Stimulated activated CD4-positive, alpha-beta T cell treated with anti-CD3 and anti-CD28 coated beads, Interleukin-2, amount 100 ng/mL, for 48 hours (primary cell): ENCODE measurements at regions not wholly inside any gene's neighbourhood (a gene's known extent, or its start where the extent isn't known, plus 50 kb on each side); places are given as distances from the start of the nearest gene placed in this dataset.

Experiments used
- DNase-seq, 2 donors: peaks; one replicate each; pipeline ENCODE4 v3.0.0-alpha.2; 2020

GRCh38 chr1:87636198-87636892 lies 307.7 kb downstream of the LMO4 start:
- DNase-seq, result no peak

- no peak for DNase-seq
Measured at GRCh38 chr1:87638636-87639035, 310.0 kb downstream of the LMO4 start.

GRCh38 chr1:87641996-87642395 lies 313.3 kb downstream of the LMO4 start:
- no peak for DNase-seq

- no peak for DNase-seq
Measured at GRCh38 chr1:87642581-87643221, 314.0 kb downstream of the LMO4 start.

GRCh38 chr1:87644033-87644578 lies 315.4 kb downstream of the LMO4 start:
- no peak for DNase-seq

GRCh38 chr1:87644579-87645190 lies 316.0 kb downstream of the LMO4 start:
- no peak for DNase-seq

DNA sequence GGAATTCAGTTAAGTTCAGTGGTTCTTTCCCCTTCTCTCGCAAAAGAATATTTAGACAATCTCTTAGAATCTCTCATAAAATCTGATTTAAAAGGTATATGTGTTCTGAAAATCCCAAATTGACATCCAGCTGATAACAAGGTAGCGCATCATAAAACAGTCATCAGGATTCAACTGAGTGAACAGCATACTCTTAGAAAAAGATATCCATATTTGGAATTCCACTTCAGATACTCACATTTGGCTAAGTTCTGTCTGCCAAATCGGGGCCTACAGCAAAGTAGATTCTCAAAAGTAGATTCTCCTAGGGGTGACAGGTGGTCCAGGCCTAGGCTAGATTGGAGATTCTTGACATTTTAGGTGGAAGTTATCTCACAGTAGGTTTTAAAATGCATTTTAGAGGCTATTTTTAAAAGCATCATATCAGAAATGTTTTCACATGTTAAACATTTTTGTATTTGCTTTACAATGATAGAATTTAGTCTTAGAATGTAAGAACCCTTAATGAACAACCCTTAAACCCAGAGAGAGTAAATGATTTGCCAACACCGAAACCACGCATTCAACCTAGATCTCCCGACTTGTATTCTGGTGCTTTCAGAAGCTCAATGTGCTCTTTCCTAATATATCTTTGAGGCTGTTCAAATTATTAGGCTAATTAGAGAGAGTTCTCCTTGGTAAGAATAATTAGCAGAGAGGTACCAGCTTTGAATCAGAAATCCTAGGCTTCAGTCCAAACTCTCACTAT lies 318.9 kb downstream of the LMO4 start:
- DNase-seq, result no peak

- DNase-seq, result no peak
Measured at GRCh38 chr1:87648323-87649119, 319.8 kb downstream of the LMO4 start.

DNA sequence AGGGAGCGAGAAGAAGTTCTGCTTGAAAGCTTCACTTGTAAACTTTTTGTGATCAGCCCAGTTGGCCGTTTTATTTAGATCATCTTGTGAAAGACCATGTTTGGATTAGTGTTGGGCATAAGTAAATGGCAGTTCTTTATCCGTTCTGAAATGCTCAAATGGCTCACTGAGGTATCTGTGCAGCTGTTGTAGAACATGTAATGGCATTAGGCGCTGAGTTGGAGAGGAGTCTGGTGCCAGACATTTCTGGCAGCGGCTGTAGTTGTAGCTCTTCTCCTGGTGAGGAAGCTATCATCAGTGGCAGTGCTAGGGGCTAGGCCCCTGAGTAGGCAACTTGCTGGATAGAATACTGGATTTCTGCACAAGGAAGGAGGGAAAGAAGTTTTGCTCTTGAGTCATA lies 321.6 kb downstream of the LMO4 start:
- no peak for DNase-seq

GRCh38 chr1:87652176-87652575 lies 323.5 kb downstream of the LMO4 start:
- no peak for DNase-seq

DNA sequence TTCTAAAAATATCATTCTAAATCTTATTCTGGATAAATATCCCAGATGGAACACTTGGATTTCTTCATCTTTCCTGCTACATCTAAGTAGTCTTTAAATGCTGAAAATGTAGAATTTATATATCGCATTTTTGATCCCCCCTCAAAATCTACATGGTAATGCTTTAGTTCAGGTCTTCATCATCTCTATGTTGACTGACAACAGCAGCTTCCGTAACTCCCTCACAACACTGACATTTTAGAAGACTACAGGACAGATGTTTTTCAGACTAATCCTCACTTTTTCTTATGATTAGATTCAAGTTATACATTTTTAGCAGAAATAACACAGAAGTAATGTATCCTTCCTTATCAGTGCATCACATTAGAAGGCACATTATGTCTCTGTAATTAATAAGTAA lies 336.5 kb downstream of the LMO4 start:
- no peak for DNase-seq

DNA sequence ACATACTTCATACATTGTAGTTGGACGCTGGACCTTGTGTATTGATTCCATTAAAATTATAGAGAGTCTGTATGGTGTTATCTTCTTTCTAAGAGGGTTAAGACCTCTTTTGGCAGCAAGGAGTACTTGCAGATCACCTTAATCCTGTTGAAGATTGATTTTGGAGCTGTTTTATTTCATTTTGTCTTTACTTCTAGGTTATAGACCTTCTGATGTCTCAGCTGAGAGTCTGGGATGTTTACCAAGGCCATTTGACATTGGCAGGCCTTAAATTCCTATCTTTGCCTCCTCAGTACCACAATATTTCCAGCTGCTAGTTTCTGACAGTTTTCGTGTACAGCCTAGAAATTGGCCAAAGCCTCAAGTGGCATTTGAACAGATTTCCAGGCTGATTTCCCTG lies 338.0 kb downstream of the LMO4 start:
- no peak for DNase-seq

DNA sequence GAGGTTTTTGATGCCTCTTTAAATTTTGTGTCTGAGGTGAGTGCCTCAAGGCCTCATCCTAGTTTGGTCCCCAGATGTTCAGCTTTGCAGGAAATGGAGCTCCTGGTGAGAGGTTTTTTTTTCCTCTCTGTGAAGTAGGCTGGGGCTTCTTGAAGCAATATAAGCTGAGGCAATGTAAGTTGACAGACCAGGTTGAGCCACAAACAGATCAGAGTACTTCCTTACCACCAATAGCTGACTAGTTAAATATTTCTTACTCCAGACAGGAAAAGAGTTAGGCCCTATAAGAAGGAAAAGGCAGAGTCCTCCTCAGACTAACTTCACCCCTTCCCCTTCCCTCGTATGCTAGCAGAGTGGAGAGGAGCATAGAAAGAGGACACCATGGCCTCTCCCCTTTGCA lies 341.0 kb downstream of the LMO4 start:
- DNase-seq, result no peak

GRCh38 chr1:87673309-87673708 lies 344.6 kb downstream of the LMO4 start:
- no peak for DNase-seq

- no peak for DNase-seq
Measured at GRCh38 chr1:87673748-87674147, 345.1 kb downstream of the LMO4 start.

- DNase-seq, result no peak
Measured at GRCh38 chr1:87674791-87675190, 346.1 kb downstream of the LMO4 start.

DNA sequence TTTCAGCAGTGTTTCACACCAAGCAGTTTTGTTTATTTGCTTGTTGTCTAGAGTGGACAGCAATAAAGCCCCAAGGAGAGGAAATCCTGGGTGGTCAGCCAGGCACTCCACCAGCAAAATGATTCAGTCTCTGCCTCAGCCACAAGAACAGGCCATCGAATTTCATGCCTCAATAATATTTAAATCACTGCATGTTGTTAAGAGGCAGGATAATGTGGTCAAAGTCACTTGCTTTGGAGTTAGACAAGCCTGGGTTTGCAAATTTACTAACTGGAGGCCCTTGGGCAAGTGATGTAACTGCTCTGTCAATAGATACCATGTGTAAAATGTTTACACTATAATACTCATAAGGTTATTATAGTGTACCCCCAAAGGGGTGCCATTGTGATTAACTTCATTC lies 349.6 kb downstream of the LMO4 start:
- DNase-seq, result no peak

DNA sequence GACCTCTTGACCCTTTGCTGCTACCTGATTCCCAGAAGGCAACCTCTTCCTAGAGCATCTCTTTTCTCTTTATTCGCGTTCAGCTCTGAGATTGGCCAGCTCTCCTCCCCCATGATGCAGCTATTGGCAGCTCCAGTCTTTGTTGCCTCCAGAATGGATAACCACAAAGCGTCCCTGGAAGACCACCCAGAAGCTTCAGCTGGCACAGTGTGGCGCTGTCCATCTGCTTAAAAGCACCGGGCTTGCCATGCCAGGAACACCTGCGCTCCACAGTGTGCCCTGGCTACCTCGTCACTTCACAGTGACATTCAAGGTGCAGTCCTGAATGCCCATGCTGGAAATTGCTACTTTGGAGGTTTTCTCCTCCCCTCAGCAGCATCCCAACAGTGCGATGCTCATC lies 353.9 kb downstream of the LMO4 start:
- no peak for DNase-seq

DNA sequence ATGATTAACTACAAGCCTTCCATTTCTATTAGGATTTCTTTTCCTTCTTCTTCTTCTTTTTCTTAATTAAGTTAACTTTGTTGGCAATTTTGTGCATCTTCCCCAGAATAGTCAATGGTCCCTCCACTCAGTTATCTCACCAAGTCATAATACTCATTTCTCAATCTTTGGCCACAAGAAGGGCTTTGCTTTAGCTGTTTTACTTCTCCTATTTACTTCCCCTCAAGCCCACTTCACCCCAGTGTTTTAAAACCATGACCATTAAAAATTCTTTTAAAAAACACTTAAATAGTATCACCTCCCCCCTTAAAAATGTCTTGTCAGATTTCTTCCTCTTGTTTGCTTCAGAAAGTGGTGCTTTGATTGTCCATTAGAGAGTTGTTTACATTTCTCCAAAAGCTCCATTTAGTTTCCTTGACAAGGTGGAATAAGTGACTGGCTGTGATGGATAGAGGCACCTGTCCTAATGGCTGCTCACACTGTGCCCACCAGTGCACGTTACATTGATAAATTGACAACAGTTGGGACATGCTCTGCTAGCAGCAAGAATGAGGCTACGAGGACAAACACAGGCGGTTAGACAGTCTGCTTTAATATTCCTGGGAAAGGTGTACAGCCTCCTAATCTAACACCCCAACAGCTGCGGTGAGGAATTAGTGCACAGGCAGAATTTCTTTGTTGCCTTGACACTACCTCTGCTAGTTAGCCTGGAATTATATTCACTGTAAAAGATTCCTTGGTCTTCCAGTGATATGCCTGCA lies 354.7 kb downstream of the LMO4 start:
- no peak for DNase-seq

DNA sequence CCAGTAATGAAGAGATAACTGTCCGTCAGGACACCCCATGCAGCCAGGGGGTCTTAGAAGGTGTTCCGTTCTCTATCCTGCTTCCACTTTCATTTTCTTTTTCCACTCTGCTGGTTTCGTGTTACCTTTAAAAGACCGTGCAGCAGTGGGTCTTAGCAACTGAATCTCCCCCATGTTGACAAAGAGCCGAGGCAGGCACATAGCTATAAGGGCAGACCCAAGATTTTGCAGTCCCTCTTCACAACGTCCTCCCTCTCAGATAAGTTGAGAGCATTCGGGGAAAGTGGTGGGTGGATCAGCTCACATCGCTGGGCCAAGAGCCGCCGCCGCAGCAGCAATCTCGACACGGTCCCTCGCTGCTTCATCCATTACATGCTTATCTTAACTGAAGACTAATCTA lies 355.5 kb downstream of the LMO4 start:
- no peak for DNase-seq

DNA sequence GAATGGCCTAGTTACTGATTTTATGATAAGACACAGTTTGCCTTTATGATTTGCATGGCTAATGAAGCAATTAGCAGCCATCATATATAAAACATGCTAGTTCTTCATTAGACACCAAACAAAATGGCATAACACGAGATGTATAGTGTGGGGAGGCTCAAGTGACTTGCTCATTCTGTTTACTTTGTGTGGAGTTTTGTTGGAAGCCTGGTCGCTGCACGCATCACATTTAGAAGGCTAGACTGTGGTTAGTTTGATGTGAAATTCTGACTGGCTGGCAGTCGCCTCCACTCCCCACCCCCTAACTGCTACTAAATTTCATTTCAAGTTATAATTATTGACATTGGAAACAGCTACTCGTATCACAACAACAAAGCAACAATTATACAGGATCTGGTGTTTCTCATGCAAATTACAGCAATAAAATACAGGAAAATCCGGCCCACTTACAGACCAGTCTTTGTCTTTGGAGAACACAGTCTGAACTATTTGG lies 356.1 kb downstream of the LMO4 start:
- DNase-seq, result no peak
